IMR-90 (cell line): ENCODE measurements at regions not wholly inside any gene's neighbourhood (a gene's known extent, or its start where the extent isn't known, plus 50 kb on each side); places are given as distances from the start of the nearest gene placed in this dataset.

Experiments used
- CTCF ChIP-seq: conservative IDR thresholded peaks from 2 replicates; pipeline ENCODE4 v1.5.1; 2012; ENCODE audit warnings: mild to moderate bottlenecking, low read depth, low read length, improper control_type of control experiment
- ELK1 ChIP-seq: fragments of 150-350 bp; IDR thresholded peaks from 2 replicates; pipeline ENCODE4 v1.6.1; 2016; ENCODE audit warnings: low read depth, mild to moderate bottlenecking, low read length, moderate library complexity, borderline replicate concordance

- TF ChIP-seq ELK1 (no peak), CTCF (no peak)
These were observed 64.9 kb upstream of the PAX6 start for GRCh38 chr11:31875866-31876560.
